Choroid plexus epithelial cell (primary cell): ENCODE measurements at regions not wholly inside any gene's neighbourhood (a gene's known extent, or its start where the extent isn't known, plus 50 kb on each side); places are given as distances from the start of the nearest gene placed in this dataset.

ENCODE experiments used
- DNase-seq: peaks from one replicate; pipeline ENCODE4 v3.0.0-alpha.2; 2010; ENCODE audit warnings: low read depth
- H3K4me3 ChIP-seq: 2 replicates; pipeline ENCODE4 v1.5.1; 2011; ENCODE audit warnings: low read depth, mild to moderate bottlenecking, control low read depth, low read length, moderate library complexity
- CTCF ChIP-seq: conservative IDR thresholded peaks from 2 replicates; pipeline ENCODE4 v1.5.1; 2011; ENCODE audit warnings: low read depth, mild to moderate bottlenecking, control low read depth, inconsistent platforms, low read length, moderate library complexity

GRCh38 chr3:134302674-134303073, 52.0 kb upstream of the RYK start:
- no peak for TF ChIP-seq CTCF
- no peak overlapping the region for H3K4me3 ChIP-seq
- DNase-seq, result no peak

DNA sequence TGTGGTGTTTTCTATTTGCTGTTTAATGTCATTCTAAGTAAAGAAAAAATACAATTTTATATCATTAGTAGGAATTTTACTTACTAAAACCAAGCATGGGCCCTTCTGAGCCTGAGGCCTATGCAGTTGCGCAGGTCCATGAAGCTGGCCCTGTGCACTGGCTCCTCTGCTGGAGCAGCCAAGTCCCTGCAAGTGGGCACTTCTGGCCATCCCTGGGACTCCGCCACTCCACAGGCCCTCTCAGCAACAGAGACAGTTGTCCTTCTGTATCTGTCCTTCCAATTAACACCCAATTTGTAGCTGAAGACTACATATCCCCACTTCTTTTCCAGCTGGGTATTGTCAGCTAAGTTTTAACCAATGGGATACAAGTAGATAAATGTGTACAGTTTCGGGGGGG, 49.9 kb upstream of the RYK start:
- H3K4me3 ChIP-seq, result no peak overlapping the region
- peak; percentile 38 for TF ChIP-seq CTCF
- DNase-seq, result no peak
